Keratinocyte (primary cell): ENCODE measurements at regions not wholly inside any gene's neighbourhood (a gene's known extent, or its start where the extent isn't known, plus 50 kb on each side); places are given as distances from the start of the nearest gene placed in this dataset.

Source experiments
- DNase-seq: peaks from one replicate; pipeline ENCODE4 v3.0.0-alpha.2; 2011; ENCODE audit warnings: low read depth, missing footprints, low spot score
- FAIRE-seq: peaks from 2 replicates; lab custom pipeline; 2011; peaks lifted over from hg19 to GRCh38; lab: Jason Lieb, UNC
- H2AFZ ChIP-seq: 2 replicates; pipeline ENCODE4 v1.6.0; 2012; ENCODE audit warnings: low read length, control low read depth, inconsistent platforms; ENCODE audit not compliant: control insufficient read depth
- H3K27ac ChIP-seq: 2 replicates; pipeline ENCODE4 v1.5.1; 2011; ENCODE audit warnings: low read length; ENCODE audit not compliant: control insufficient read depth, insufficient read depth
- H3K27me3 ChIP-seq: 3 replicates; pipeline ENCODE4 v1.6.0; 2011; ENCODE audit warnings: low read length; ENCODE audit not compliant: control insufficient read depth, insufficient read depth; ENCODE audit errors: extremely low read depth
- H3K36me3 ChIP-seq, 2 experiments: 2 replicates in 1 of 2; 3 replicates in 1 of 2; pipeline ENCODE4 v1.5.1; 2011; ENCODE audit warnings: low read length in 2 of 2, mild to moderate bottlenecking in 1 of 2; ENCODE audit not compliant: control insufficient read depth in 2 of 2, insufficient read depth in 2 of 2; ENCODE audit errors: extremely low read depth in 1 of 2
- H3K4me1 ChIP-seq: 3 replicates; pipeline ENCODE4 v1.5.1; 2011; ENCODE audit warnings: low read length; ENCODE audit not compliant: control insufficient read depth, insufficient read depth; ENCODE audit errors: extremely low read depth
- H3K4me2 ChIP-seq: 3 replicates; pipeline ENCODE4 v1.6.0; 2011; ENCODE audit warnings: low read depth, low read length; ENCODE audit not compliant: control insufficient read depth, insufficient read depth; ENCODE audit errors: extremely low read depth
- H3K4me3 ChIP-seq, 3 experiments: fragments of 200-600 bp in 1 of 3; sonication (generic) in 1 of 3; 2 replicates in 2 of 3; 3 replicates in 1 of 3; pipeline ENCODE4 v1.5.1; 2011 to 2016; ENCODE audit warnings: low read length in 3 of 3, mild to moderate bottlenecking in 3 of 3, control low read depth in 2 of 3, inconsistent platforms in 1 of 3, low read depth in 1 of 3, mixed read lengths in 1 of 3, mixed run types in 1 of 3, moderate library complexity in 1 of 3; ENCODE audit not compliant: control insufficient read depth in 2 of 3, insufficient read depth in 2 of 3; ENCODE audit errors: extremely low read depth in 1 of 3
- H3K79me2 ChIP-seq: 2 replicates; pipeline ENCODE4 v1.6.0; 2012; ENCODE audit warnings: low read length; ENCODE audit not compliant: control insufficient read depth, insufficient read depth
- H3K9ac ChIP-seq: 3 replicates; pipeline ENCODE4 v1.6.0; 2011; ENCODE audit warnings: low read length; ENCODE audit not compliant: control insufficient read depth, insufficient read depth; ENCODE audit errors: extremely low read depth
- H3K9me1 ChIP-seq: 3 replicates; pipeline ENCODE4 v1.6.0; 2011; ENCODE audit warnings: low read length; ENCODE audit not compliant: control insufficient read depth, insufficient read depth; ENCODE audit errors: extremely low read depth
- H3K9me3 ChIP-seq: 2 replicates; pipeline ENCODE4 v1.5.1; 2012; ENCODE audit warnings: low read depth, low read length; ENCODE audit not compliant: control insufficient read depth
- H4K20me1 ChIP-seq: 3 replicates; pipeline ENCODE4 v1.6.0; 2011; ENCODE audit warnings: low read length; ENCODE audit not compliant: control insufficient read depth, insufficient read depth; ENCODE audit errors: extremely low read depth
- EZH2 ChIP-seq: IDR thresholded peaks from one replicate; pipeline ENCODE4 v1.6.1; 2012; ENCODE audit warnings: inconsistent platforms, mild to moderate bottlenecking, low read length, moderate library complexity
- dilution Hi-C: fragments of 300-500 bp; cut with MboI; formaldehyde crosslinking; loops from one replicate; pipeline ENCODE4 v1.7.0; 2020; ENCODE audit warnings: low sequenced_read_pairs; ENCODE audit not compliant: extremely low pct_ligation_motif_present
- TF ChIP-seq, protein P1 (sequence below), 3 experiments: IDR thresholded peaks in 1 of 3; conservative IDR thresholded peaks in 1 of 3; optimal IDR thresholded peaks in 1 of 3; 2 replicates in 2 of 3; 3 replicates in 1 of 3; pipeline versions ENCODE3 to v1.5.1; 2011; ENCODE audit warnings: low read length in 3 of 3, mild to moderate bottlenecking in 3 of 3, moderate library complexity in 2 of 3, control low read depth in 1 of 3, inconsistent platforms in 1 of 3; ENCODE audit not compliant: insufficient read depth in 2 of 3; ENCODE audit errors: extremely low read depth in 1 of 3

DNA sequence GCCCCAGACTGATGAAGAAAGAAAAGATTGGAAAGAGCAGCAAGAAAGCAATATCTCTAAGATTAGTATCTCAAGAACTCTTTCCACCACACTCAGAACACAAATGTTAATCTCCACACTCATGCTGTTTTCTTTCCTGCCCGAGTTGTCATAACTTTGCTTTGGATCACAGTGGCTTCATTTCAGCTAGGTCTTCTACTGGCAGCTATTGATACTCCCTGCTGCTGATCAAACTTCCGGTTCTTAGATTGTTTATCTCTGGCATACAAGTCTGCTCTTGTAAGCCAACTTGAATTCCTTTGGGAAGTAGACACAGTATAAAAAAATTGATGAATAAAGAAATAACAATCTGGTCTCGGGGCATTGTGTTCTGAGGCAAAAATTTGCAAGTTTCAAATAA, 77.7 kb upstream of the SPEF2 start:
- Histone ChIP-seq H3K36me3 (no peaks in the 10 kb centered on the region), H3K4me1 (no peaks in the 10 kb centered on the region), H3K79me2 (no peaks in the 10 kb centered on the region), H3K9ac (no peak overlapping the region), H3K9me3 (no peaks in the 10 kb centered on the region), H2AFZ (no peak overlapping the region), H3K27ac (no peak overlapping the region), H3K9me1 (no peaks in the 10 kb centered on the region), H3K4me2 (no peak overlapping the region), H3K27me3 (no peaks in the 10 kb centered on the region), H3K4me3 (no peak overlapping the region), H4K20me1 (no peaks in the 10 kb centered on the region)
- FAIRE-seq (no peak), DNase-seq (no peak)
- dilution Hi-C loops: no loop called here
- no peak for TF ChIP-seq EZH2
- TF ChIP-seq, protein P1, sequence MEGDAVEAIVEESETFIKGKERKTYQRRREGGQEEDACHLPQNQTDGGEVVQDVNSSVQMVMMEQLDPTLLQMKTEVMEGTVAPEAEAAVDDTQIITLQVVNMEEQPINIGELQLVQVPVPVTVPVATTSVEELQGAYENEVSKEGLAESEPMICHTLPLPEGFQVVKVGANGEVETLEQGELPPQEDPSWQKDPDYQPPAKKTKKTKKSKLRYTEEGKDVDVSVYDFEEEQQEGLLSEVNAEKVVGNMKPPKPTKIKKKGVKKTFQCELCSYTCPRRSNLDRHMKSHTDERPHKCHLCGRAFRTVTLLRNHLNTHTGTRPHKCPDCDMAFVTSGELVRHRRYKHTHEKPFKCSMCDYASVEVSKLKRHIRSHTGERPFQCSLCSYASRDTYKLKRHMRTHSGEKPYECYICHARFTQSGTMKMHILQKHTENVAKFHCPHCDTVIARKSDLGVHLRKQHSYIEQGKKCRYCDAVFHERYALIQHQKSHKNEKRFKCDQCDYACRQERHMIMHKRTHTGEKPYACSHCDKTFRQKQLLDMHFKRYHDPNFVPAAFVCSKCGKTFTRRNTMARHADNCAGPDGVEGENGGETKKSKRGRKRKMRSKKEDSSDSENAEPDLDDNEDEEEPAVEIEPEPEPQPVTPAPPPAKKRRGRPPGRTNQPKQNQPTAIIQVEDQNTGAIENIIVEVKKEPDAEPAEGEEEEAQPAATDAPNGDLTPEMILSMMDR (optimal IDR thresholded peaks at IDR 0.05 in 1 of 3, IDR thresholded peaks at IDR 0.05 in 1 of 3, conservative IDR thresholded peaks at IDR 0.05 in 1 of 3; ENCODE audit: extremely low read depth in 1 of 3, insufficient read depth in 2 of 3, low read length in 3 of 3): no peak

DNA sequence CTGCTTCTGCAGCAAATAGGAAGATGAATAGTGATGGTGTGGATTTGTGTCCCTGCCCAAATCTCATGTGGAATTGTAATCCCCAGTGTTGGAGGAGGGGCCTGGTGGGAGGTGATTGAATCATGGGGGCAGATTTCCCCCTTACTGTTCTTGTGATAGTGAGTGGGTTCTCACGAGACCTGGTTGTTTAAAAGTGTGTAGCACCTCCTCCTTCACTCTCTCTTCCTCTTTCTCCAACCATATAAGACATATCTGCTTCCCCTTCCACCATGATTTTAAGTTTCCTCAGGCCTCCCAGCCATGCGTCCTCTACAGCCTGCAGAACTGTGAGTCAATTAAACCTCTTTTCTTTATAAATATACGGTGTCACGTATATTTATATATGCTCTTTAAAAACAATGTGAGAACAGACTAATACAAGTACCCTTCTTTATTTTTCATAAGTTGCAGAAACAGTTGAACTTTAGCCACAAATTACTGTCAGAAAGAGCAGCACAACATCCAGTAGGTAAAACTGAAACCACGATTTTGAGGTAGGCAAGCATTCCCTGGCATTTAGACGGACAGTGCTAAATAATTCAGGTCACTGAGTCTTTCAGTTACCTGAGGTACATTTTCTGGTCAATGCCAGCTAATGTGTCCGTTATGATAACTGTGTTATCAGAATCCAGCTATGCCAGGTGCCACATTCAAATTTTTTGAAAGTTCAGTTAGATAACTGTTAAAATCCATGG, 79.3 kb upstream of the SPEF2 start:
- no peaks in the 10 kb centered on the region for H3K36me3 ChIP-seq
- H3K27ac ChIP-seq: no peak overlapping the region
- H3K9me1 ChIP-seq: no peaks in the 10 kb centered on the region
- no peaks in the 10 kb centered on the region for H3K79me2 ChIP-seq
- no peak overlapping the region for H3K4me3 ChIP-seq
- no peak overlapping the region for H2AFZ ChIP-seq
- no peaks in the 10 kb centered on the region for H3K4me1 ChIP-seq
- no peaks in the 10 kb centered on the region for H3K27me3 ChIP-seq
- no peaks in the 10 kb centered on the region for H3K9me3 ChIP-seq
- FAIRE-seq (no peak), DNase-seq (no peak)
- no peak overlapping the region for H3K9ac ChIP-seq
- TF ChIP-seq, protein P1 (optimal IDR thresholded peaks at IDR 0.05 in 1 of 3, IDR thresholded peaks at IDR 0.05 in 1 of 3, conservative IDR thresholded peaks at IDR 0.05 in 1 of 3; ENCODE audit: extremely low read depth in 1 of 3, insufficient read depth in 2 of 3, low read length in 3 of 3): no peak
- no peak for TF ChIP-seq EZH2
- no peak overlapping the region for H3K4me2 ChIP-seq
- H4K20me1 ChIP-seq: no peaks in the 10 kb centered on the region
- dilution Hi-C loops: no loop called here
